Adrenal gland (tissue), 5 donors: ENCODE measurements at regions not wholly inside any gene's neighbourhood (a gene's known extent, or its start where the extent isn't known, plus 50 kb on each side); places are given as distances from the start of the nearest gene placed in this dataset.

Experiments
- POLR2A ChIP-seq, 2 donors: fragments of 450-650 bp; IDR thresholded peaks; one replicate each; pipeline ENCODE4 v1.6.1; 2017; ENCODE audit warnings: antibody characterized with exemption in 2 of 2, mild to moderate bottlenecking in 2 of 2, moderate library complexity in 1 of 2
- TF ChIP-seq, protein P1 (sequence below), 6 experiments: fragments of 450-650 bp in 4 of 6; fragments of 200-600 bp in 2 of 6; sonication (generic) in 1 of 6; IDR thresholded peaks; 1 replicate in 5 of 6; 2 replicates in 1 of 6; pipeline versions ENCODE4 v1.5.1 to v1.8.0; 2016 to 2021; ENCODE audit warnings: antibody characterized with exemption in 6 of 6, mild to moderate bottlenecking in 2 of 6, moderate library complexity in 1 of 6
- donor health status: DM: no; HTN: no; CAD: no.

- TF ChIP-seq, protein P1, sequence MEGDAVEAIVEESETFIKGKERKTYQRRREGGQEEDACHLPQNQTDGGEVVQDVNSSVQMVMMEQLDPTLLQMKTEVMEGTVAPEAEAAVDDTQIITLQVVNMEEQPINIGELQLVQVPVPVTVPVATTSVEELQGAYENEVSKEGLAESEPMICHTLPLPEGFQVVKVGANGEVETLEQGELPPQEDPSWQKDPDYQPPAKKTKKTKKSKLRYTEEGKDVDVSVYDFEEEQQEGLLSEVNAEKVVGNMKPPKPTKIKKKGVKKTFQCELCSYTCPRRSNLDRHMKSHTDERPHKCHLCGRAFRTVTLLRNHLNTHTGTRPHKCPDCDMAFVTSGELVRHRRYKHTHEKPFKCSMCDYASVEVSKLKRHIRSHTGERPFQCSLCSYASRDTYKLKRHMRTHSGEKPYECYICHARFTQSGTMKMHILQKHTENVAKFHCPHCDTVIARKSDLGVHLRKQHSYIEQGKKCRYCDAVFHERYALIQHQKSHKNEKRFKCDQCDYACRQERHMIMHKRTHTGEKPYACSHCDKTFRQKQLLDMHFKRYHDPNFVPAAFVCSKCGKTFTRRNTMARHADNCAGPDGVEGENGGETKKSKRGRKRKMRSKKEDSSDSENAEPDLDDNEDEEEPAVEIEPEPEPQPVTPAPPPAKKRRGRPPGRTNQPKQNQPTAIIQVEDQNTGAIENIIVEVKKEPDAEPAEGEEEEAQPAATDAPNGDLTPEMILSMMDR (IDR thresholded peaks at IDR 0.05), result no peak
- TF ChIP-seq POLR2A (IDR thresholded peaks at IDR 0.05), result no peak
Measured at GRCh38 chr11:97854357-97854756, 1166.4 kb upstream of the CNTN5 start.
